Suprapubic skin (tissue), 4 donors: ENCODE measurements at regions not wholly inside any gene's neighbourhood (a gene's known extent, or its start where the extent isn't known, plus 50 kb on each side); places are given as distances from the start of the nearest gene placed in this dataset.

Source experiments
- POLR2A ChIP-seq, 2 donors: fragments of 450-650 bp; IDR thresholded peaks; one replicate each; pipeline ENCODE4 v1.6.1; 2017; ENCODE audit warnings: antibody characterized with exemption in 2 of 2, mild to moderate bottlenecking in 2 of 2, moderate library complexity in 2 of 2
- POLR2AphosphoS5 ChIP-seq, 3 donors: sonication (generic); formaldehyde crosslinking; IDR thresholded peaks; one replicate each; pipeline ENCODE4 v1.6.1; 2017; ENCODE audit warnings: antibody characterized with exemption in 3 of 3

GRCh38 chr14:45972416-45972815, 679.2 kb downstream of the RPL10L start:
- TF ChIP-seq POLR2AphosphoS5 (IDR thresholded peaks at IDR 0.05) (no peak), POLR2A (IDR thresholded peaks at IDR 0.05) (no peak)
